ENCODE measurements at regions not wholly inside any gene's neighbourhood (a gene's known extent, or its start where the extent isn't known, plus 50 kb on each side); places are given as distances from the start of the nearest gene placed in this dataset.
"Not testable (repeated sequence)": the region's sequence is repeated elsewhere in the genome, so short reads cannot be mapped to it uniquely, and the experiment has no call there.

- ATAC-seq (replicated peaks; ENCODE audit: extremely low read depth, poor library complexity, severe bottlenecking) (no peak), DNase-seq (ENCODE audit: low spot score in 2 of 2) (no peak)
- no peak overlapping the region for H3K4me3 Mint-ChIP-seq
Observed at GRCh38 chr18:60067426-60068210, 167.8 kb downstream of the PMAIP1 start.

GRCh38 chr18:60066219-60066975 is 166.6 kb downstream of the PMAIP1 start:
- no peak overlapping the region for H3K27ac Mint-ChIP-seq (ENCODE audit: low read depth)
- no peak overlapping the region for H3K4me3 Mint-ChIP-seq
- H3K27me3 Mint-ChIP-seq: peaks cover 27% of the 10 kb centered on the region
- DNase-seq (ENCODE audit: low spot score in 2 of 2) (no peak), ATAC-seq (replicated peaks; ENCODE audit: extremely low read depth, poor library complexity, severe bottlenecking) (no peak)
- H3K9me3 Mint-ChIP-seq: no peaks in the 10 kb centered on the region
- H3K4me1 Mint-ChIP-seq: no peaks in the 10 kb centered on the region
- H3K36me3 Mint-ChIP-seq (ENCODE audit: insufficient read depth): no peaks in the 10 kb centered on the region

More at GRCh38 chr18:60067426-60068210, 167.8 kb downstream of the PMAIP1 start:
- no peak overlapping the region for H3K27ac Mint-ChIP-seq (ENCODE audit: low read depth)
- no peaks in the 10 kb centered on the region for H3K9me3 Mint-ChIP-seq
- peaks cover 16% of the 10 kb centered on the region for H3K27me3 Mint-ChIP-seq
- no peaks in the 10 kb centered on the region for H3K36me3 Mint-ChIP-seq (ENCODE audit: insufficient read depth)
- no peaks in the 10 kb centered on the region for H3K4me1 Mint-ChIP-seq

GRCh38 chr18:60064271-60064670 is 164.5 kb downstream of the PMAIP1 start:
- Mint-ChIP-seq H3K9me3 (no peaks in the 10 kb centered on the region), H3K36me3 (ENCODE audit: insufficient read depth) (no peaks in the 10 kb centered on the region)

GRCh38 chr18:60062831-60063230 is 163.0 kb downstream of the PMAIP1 start:
- ATAC-seq (replicated peaks; ENCODE audit: extremely low read depth, poor library complexity, severe bottlenecking); H3K4me1 Mint-ChIP-seq; H3K36me3 Mint-ChIP-seq (ENCODE audit: insufficient read depth): not testable (repeated sequence)

More at GRCh38 chr18:60064271-60064670, 164.5 kb downstream of the PMAIP1 start:
- no peak overlapping the region for H3K4me3 Mint-ChIP-seq
- H3K27ac Mint-ChIP-seq (ENCODE audit: low read depth): no peak overlapping the region
- H3K4me1 Mint-ChIP-seq: no peaks in the 10 kb centered on the region
- H3K27me3 Mint-ChIP-seq: peaks cover 36% of the 10 kb centered on the region
- ATAC-seq (replicated peaks; ENCODE audit: extremely low read depth, poor library complexity, severe bottlenecking): no peak
- DNase-seq (ENCODE audit: low spot score in 2 of 2): no peak

GRCh38 chr18:60062396-60062795 is 162.6 kb downstream of the PMAIP1 start:
- Mint-ChIP-seq H3K27ac (ENCODE audit: low read depth) (no peak overlapping the region), H3K27me3 (peaks cover 36% of the 10 kb centered on the region), H3K4me1 (no peaks in the 10 kb centered on the region), H3K9me3 (no peaks in the 10 kb centered on the region), H3K4me3 (no peak overlapping the region), H3K36me3 (ENCODE audit: insufficient read depth) (no peaks in the 10 kb centered on the region)
- ATAC-seq (replicated peaks; ENCODE audit: extremely low read depth, poor library complexity, severe bottlenecking) (no peak), DNase-seq (ENCODE audit: low spot score in 2 of 2) (no peak)

More at GRCh38 chr18:60062831-60063230, 163.0 kb downstream of the PMAIP1 start:
- peaks cover 36% of the 10 kb centered on the region for H3K27me3 Mint-ChIP-seq
- H3K9me3 Mint-ChIP-seq; H3K4me3 Mint-ChIP-seq; DNase-seq (ENCODE audit: low spot score in 2 of 2); H3K27ac Mint-ChIP-seq (ENCODE audit: low read depth): not testable (repeated sequence)

GRCh38 chr18:60060578-60060977 is 160.8 kb downstream of the PMAIP1 start:
- Mint-ChIP-seq H3K9me3 (no peaks in the 10 kb centered on the region), H3K36me3 (ENCODE audit: insufficient read depth) (no peaks in the 10 kb centered on the region), H3K4me1 (no peaks in the 10 kb centered on the region), H3K27ac (ENCODE audit: low read depth) (no peak overlapping the region), H3K27me3 (peaks cover 36% of the 10 kb centered on the region), H3K4me3 (no peak overlapping the region)
- ATAC-seq (replicated peaks; ENCODE audit: extremely low read depth, poor library complexity, severe bottlenecking): no peak
- DNase-seq (ENCODE audit: low spot score in 2 of 2): no peak

GRCh38 chr18:60060026-60060425 is 160.2 kb downstream of the PMAIP1 start:
- no peak for ATAC-seq (replicated peaks; ENCODE audit: extremely low read depth, poor library complexity, severe bottlenecking)
- Mint-ChIP-seq H3K36me3 (ENCODE audit: insufficient read depth) (no peaks in the 10 kb centered on the region), H3K27ac (ENCODE audit: low read depth) (no peak overlapping the region), H3K4me3 (no peak overlapping the region), H3K4me1 (no peaks in the 10 kb centered on the region), H3K9me3 (no peaks in the 10 kb centered on the region), H3K27me3 (peaks cover 36% of the 10 kb centered on the region)
- no peak for DNase-seq (ENCODE audit: low spot score in 2 of 2)

GRCh38 chr18:60059216-60059615 is 159.4 kb downstream of the PMAIP1 start:
- Mint-ChIP-seq H3K27me3 (peaks cover 36% of the 10 kb centered on the region), H3K4me1 (no peaks in the 10 kb centered on the region), H3K9me3 (no peaks in the 10 kb centered on the region), H3K4me3 (no peak overlapping the region), H3K27ac (ENCODE audit: low read depth) (no peak overlapping the region), H3K36me3 (ENCODE audit: insufficient read depth) (no peaks in the 10 kb centered on the region)
- DNase-seq (ENCODE audit: low spot score in 2 of 2): no peak
- ATAC-seq (replicated peaks; ENCODE audit: extremely low read depth, poor library complexity, severe bottlenecking): no peak

GRCh38 chr18:60053747-60054304 is 154.0 kb downstream of the PMAIP1 start:
- ATAC-seq (replicated peaks; ENCODE audit: extremely low read depth, poor library complexity, severe bottlenecking): no peak
- Mint-ChIP-seq H3K4me1 (no peaks in the 10 kb centered on the region), H3K27me3 (peaks cover 7% of the 10 kb centered on the region), H3K36me3 (ENCODE audit: insufficient read depth) (no peaks in the 10 kb centered on the region), H3K27ac (ENCODE audit: low read depth) (no peak overlapping the region), H3K4me3 (no peak overlapping the region), H3K9me3 (peaks cover 6% of the 10 kb centered on the region)
- no peak for DNase-seq (ENCODE audit: low spot score in 2 of 2)

- H3K27me3 Mint-ChIP-seq: peaks cover 7% of the 10 kb centered on the region
- H3K4me3 Mint-ChIP-seq: no peak overlapping the region
- no peaks in the 10 kb centered on the region for H3K36me3 Mint-ChIP-seq (ENCODE audit: insufficient read depth)
- peaks cover 6% of the 10 kb centered on the region for H3K9me3 Mint-ChIP-seq
- no peak overlapping the region for H3K27ac Mint-ChIP-seq (ENCODE audit: low read depth)
- H3K4me1 Mint-ChIP-seq: no peaks in the 10 kb centered on the region
- ATAC-seq (replicated peaks; ENCODE audit: extremely low read depth, poor library complexity, severe bottlenecking) (no peak), DNase-seq (ENCODE audit: low spot score in 2 of 2) (no peak)
Observed at GRCh38 chr18:60050821-60051220, 151.0 kb downstream of the PMAIP1 start.

- peaks cover 7% of the 10 kb centered on the region for H3K27me3 Mint-ChIP-seq
- no peak for ATAC-seq (replicated peaks; ENCODE audit: extremely low read depth, poor library complexity, severe bottlenecking)
- no peaks in the 10 kb centered on the region for H3K4me1 Mint-ChIP-seq
- no peaks in the 10 kb centered on the region for H3K36me3 Mint-ChIP-seq (ENCODE audit: insufficient read depth)
- no peak for DNase-seq (ENCODE audit: low spot score in 2 of 2)
- no peak overlapping the region for H3K4me3 Mint-ChIP-seq
- H3K9me3 Mint-ChIP-seq: peaks cover 6% of the 10 kb centered on the region
- H3K27ac Mint-ChIP-seq (ENCODE audit: low read depth): no peak overlapping the region
Observed at GRCh38 chr18:60049172-60049571, 149.4 kb downstream of the PMAIP1 start.

GRCh38 chr18:60047556-60047955 is 147.8 kb downstream of the PMAIP1 start:
- ATAC-seq (replicated peaks; ENCODE audit: extremely low read depth, poor library complexity, severe bottlenecking) (no peak), DNase-seq (ENCODE audit: low spot score in 2 of 2) (no peak)
- no peaks in the 10 kb centered on the region for H3K36me3 Mint-ChIP-seq (ENCODE audit: insufficient read depth)
- H3K27ac Mint-ChIP-seq (ENCODE audit: low read depth): no peak overlapping the region
- H3K9me3 Mint-ChIP-seq: peaks cover 6% of the 10 kb centered on the region
- H3K4me3 Mint-ChIP-seq: no peak overlapping the region
- H3K4me1 Mint-ChIP-seq: no peaks in the 10 kb centered on the region
- no peaks in the 10 kb centered on the region for H3K27me3 Mint-ChIP-seq
